ENCODE measurements at regions not wholly inside any gene's neighbourhood (a gene's known extent, or its start where the extent isn't known, plus 50 kb on each side); places are given as distances from the start of the nearest gene placed in this dataset.
"Not testable (repeated sequence)": the region's sequence is repeated elsewhere in the genome, so short reads cannot be mapped to it uniquely, and the experiment has no call there.

DNA sequence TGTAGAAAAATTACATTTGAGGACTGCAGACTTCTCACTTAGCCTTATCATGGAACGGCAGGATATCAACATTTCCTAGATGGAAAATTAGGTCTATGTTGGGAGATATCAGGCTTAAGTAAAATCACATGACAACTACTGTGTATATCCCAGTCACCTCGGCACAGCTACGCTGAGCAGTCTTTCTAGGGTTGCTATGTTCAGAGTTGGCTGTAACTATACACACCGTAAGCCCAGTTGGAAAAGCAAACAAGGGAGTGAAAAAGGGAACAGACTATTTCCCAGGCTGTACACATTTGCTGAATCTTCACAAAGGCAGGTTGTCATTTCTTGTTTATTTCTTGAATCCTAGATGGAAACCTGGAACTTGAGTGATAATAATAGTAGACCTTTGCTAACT is 80.7 kb upstream of the PTPRK start:
- in situ Hi-C loops (cut with MboI; ENCODE audit: low sequenced_read_pairs): no loop called here

DNA sequence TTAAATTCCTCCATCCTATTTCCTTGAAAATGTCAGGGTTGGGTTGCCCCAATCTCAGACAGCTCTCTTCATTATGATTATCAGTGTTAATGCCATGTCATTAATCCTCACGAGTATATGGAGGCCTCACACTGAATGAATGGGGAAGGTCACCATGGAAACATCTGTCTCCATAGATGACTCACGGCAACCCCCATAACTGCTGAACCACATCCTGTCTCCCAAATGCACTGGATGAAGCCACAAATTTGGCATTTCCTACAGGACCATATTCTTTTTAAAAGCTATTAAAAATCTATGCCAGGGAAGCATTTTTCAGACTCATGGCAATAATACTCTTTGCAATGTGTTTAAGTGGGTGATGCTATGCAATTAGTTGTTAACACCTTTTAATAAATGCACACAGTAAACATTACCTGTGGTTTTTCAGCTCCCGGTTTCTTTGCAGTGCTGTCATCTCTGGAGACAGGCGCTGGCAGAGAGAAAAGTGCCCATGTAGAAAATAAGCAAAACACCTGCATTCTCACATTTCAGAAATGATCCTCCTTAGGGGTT is 80.1 kb upstream of the PTPRK start:
- in situ Hi-C loops (cut with MboI; ENCODE audit: low sequenced_read_pairs): no loop called here

DNA sequence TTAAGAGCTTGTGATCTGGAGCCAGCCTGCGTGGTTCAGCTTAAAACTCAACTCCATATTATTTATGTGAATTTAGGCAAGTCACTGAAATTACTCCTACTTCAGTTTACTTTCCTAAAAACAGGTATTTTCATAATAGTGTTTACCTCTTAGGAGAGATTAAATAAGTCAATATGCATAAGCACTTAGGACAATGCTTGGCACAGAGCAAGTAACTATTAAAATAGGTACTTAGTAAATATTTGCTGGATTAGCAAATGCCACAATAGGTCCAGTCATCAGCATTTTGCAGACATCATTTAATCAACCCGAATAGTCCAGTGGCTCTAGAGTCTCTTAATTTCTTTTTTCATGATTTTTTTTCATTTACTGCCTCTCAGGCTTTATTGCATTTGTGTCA is 78.6 kb upstream of the PTPRK start:
- in situ Hi-C loops (cut with MboI; ENCODE audit: low sequenced_read_pairs): no loop called here

- in situ Hi-C loops (cut with MboI; ENCODE audit: low sequenced_read_pairs): no loop called here
Observed at GRCh38 chr6:128598571-128598970, 78.2 kb upstream of the PTPRK start.

GRCh38 chr6:128597956-128598355 is 77.6 kb upstream of the PTPRK start:
- in situ Hi-C loops (cut with MboI; ENCODE audit: low sequenced_read_pairs): no loop called here

- in situ Hi-C loops (cut with MboI; ENCODE audit: low sequenced_read_pairs): no loop called here
Observed at GRCh38 chr6:128597004-128597403, 76.6 kb upstream of the PTPRK start.

DNA sequence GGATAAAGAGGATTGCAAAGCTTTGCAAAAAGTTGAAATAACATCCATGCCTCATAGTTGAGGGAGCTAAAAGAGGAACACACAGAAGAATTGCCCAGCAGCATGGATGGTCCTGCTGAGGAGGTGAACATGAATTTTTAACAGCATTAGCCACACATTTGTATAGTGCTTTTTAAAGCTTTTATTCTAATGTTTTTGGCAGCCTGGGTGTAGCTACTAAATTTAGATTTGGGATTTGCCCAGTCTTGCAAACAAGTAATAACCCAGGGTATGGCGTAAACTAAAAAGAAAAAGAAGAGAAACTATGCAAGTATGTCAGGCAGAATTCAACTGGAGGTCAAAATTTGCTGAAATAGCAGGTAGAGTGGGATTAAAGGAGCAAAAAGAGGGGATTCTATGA is 75.1 kb upstream of the PTPRK start:
- in situ Hi-C loops (cut with MboI; ENCODE audit: low sequenced_read_pairs): no loop called here

GRCh38 chr6:128586095-128586494 is 65.7 kb upstream of the PTPRK start:
- in situ Hi-C loops (cut with MboI; ENCODE audit: low sequenced_read_pairs): no loop called here

GRCh38 chr6:128580224-128581110 is 60.1 kb upstream of the PTPRK start:
- in situ Hi-C loops (cut with MboI; ENCODE audit: low sequenced_read_pairs): no loop called here

GRCh38 chr6:128575254-128575653 is 54.9 kb upstream of the PTPRK start:
- in situ Hi-C loops (cut with MboI; ENCODE audit: low sequenced_read_pairs): not testable (repeated sequence)

GRCh38 chr6:128574402-128574801 is 54.0 kb upstream of the PTPRK start:
- in situ Hi-C loops (cut with MboI; ENCODE audit: low sequenced_read_pairs): no loop called here

- in situ Hi-C loops (cut with MboI; ENCODE audit: low sequenced_read_pairs): no loop called here
Observed at GRCh38 chr6:128573036-128573435, 52.6 kb upstream of the PTPRK start.

DNA sequence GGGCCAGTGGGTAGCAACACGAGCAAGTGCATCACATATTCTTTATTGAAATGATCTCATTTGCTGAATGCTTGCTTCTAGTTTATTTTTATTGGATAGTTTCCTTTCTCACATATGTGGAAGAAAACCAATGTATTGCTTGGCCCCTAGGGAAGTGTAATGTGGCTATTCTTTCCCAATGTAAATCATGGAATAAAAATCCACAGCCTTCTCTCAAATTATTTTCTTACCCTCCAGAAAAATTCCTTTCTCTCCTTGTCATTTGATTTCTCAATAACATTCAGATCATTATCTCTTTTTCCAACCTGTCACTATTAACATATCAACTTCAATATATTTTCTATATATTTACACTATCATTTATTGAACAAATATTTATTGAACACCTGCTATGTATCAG is 51.9 kb upstream of the PTPRK start:
- in situ Hi-C loops (cut with MboI; ENCODE audit: low sequenced_read_pairs): no loop called here

GRCh38 chr6:128570680-128571063 is 50.3 kb upstream of the PTPRK start:
- in situ Hi-C loops (cut with MboI; ENCODE audit: low sequenced_read_pairs): no loop called here

- in situ Hi-C loops (cut with MboI; ENCODE audit: low sequenced_read_pairs): no loop called here
Observed at GRCh38 chr6:128569732-128570679, 49.6 kb upstream of the PTPRK start.

All from HL-60/S4 (cell line).